ENCODE measurements at regions not wholly inside any gene's neighbourhood (a gene's known extent, or its start where the extent isn't known, plus 50 kb on each side); places are given as distances from the start of the nearest gene placed in this dataset.

GRCh38 chr12:92261071-92261470 lies 115.4 kb upstream of the BTG1 start:
- TF ChIP-seq, protein P1, sequence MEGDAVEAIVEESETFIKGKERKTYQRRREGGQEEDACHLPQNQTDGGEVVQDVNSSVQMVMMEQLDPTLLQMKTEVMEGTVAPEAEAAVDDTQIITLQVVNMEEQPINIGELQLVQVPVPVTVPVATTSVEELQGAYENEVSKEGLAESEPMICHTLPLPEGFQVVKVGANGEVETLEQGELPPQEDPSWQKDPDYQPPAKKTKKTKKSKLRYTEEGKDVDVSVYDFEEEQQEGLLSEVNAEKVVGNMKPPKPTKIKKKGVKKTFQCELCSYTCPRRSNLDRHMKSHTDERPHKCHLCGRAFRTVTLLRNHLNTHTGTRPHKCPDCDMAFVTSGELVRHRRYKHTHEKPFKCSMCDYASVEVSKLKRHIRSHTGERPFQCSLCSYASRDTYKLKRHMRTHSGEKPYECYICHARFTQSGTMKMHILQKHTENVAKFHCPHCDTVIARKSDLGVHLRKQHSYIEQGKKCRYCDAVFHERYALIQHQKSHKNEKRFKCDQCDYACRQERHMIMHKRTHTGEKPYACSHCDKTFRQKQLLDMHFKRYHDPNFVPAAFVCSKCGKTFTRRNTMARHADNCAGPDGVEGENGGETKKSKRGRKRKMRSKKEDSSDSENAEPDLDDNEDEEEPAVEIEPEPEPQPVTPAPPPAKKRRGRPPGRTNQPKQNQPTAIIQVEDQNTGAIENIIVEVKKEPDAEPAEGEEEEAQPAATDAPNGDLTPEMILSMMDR (IDR thresholded peaks at IDR 0.05), result no peak
- TF ChIP-seq, protein P2, sequence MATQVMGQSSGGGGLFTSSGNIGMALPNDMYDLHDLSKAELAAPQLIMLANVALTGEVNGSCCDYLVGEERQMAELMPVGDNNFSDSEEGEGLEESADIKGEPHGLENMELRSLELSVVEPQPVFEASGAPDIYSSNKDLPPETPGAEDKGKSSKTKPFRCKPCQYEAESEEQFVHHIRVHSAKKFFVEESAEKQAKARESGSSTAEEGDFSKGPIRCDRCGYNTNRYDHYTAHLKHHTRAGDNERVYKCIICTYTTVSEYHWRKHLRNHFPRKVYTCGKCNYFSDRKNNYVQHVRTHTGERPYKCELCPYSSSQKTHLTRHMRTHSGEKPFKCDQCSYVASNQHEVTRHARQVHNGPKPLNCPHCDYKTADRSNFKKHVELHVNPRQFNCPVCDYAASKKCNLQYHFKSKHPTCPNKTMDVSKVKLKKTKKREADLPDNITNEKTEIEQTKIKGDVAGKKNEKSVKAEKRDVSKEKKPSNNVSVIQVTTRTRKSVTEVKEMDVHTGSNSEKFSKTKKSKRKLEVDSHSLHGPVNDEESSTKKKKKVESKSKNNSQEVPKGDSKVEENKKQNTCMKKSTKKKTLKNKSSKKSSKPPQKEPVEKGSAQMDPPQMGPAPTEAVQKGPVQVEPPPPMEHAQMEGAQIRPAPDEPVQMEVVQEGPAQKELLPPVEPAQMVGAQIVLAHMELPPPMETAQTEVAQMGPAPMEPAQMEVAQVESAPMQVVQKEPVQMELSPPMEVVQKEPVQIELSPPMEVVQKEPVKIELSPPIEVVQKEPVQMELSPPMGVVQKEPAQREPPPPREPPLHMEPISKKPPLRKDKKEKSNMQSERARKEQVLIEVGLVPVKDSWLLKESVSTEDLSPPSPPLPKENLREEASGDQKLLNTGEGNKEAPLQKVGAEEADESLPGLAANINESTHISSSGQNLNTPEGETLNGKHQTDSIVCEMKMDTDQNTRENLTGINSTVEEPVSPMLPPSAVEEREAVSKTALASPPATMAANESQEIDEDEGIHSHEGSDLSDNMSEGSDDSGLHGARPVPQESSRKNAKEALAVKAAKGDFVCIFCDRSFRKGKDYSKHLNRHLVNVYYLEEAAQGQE (IDR thresholded peaks at IDR 0.05; ENCODE audit: insufficient read depth in 1 of 2, low read depth in 2 of 2, low read length in 1 of 2), result no peak
- TF ChIP-seq POLR2AphosphoS5 (IDR thresholded peaks at IDR 0.05; ENCODE audit: low read depth, low read length) (no peak), SIN3A (IDR thresholded peaks at IDR 0.05; ENCODE audit: borderline replicate concordance, insufficient read depth, low read depth, low read length) (no peak), TCF7L2 (IDR thresholded peaks at IDR 0.05; ENCODE audit: low read depth, low read length) (no peak)
